ENCODE measurements at regions not wholly inside any gene's neighbourhood (a gene's known extent, or its start where the extent isn't known, plus 50 kb on each side); places are given as distances from the start of the nearest gene placed in this dataset.

- no peak for DNase-seq (ENCODE audit: low spot score)
- TF ChIP-seq, protein P1, sequence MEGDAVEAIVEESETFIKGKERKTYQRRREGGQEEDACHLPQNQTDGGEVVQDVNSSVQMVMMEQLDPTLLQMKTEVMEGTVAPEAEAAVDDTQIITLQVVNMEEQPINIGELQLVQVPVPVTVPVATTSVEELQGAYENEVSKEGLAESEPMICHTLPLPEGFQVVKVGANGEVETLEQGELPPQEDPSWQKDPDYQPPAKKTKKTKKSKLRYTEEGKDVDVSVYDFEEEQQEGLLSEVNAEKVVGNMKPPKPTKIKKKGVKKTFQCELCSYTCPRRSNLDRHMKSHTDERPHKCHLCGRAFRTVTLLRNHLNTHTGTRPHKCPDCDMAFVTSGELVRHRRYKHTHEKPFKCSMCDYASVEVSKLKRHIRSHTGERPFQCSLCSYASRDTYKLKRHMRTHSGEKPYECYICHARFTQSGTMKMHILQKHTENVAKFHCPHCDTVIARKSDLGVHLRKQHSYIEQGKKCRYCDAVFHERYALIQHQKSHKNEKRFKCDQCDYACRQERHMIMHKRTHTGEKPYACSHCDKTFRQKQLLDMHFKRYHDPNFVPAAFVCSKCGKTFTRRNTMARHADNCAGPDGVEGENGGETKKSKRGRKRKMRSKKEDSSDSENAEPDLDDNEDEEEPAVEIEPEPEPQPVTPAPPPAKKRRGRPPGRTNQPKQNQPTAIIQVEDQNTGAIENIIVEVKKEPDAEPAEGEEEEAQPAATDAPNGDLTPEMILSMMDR (IDR thresholded peaks at IDR 0.05; ENCODE audit: unreplicated experiment), result no peak
- H3K4me3 Mint-ChIP-seq (ENCODE audit: unreplicated experiment), result no peak overlapping the region
- peaks cover 4% of the 10 kb centered on the region for H3K9me3 Mint-ChIP-seq (ENCODE audit: unreplicated experiment)
- H3K27ac Mint-ChIP-seq (ENCODE audit: unreplicated experiment), result no peak overlapping the region
- H3K36me3 Mint-ChIP-seq (ENCODE audit: low read depth, unreplicated experiment), result no peaks in the 10 kb centered on the region
- H3K27me3 Mint-ChIP-seq (ENCODE audit: unreplicated experiment), result peaks cover 1% of the 10 kb centered on the region
- H3K4me1 Mint-ChIP-seq (ENCODE audit: unreplicated experiment), result no peaks in the 10 kb centered on the region
Measured at GRCh38 chr21:23026878-23027277, 2028.7 kb downstream of the NCAM2 start.

GRCh38 chr21:23039846-23040245, 2041.6 kb downstream of the NCAM2 start:
- H3K27ac Mint-ChIP-seq (ENCODE audit: unreplicated experiment), result no peak overlapping the region
- H3K4me1 Mint-ChIP-seq (ENCODE audit: unreplicated experiment), result no peaks in the 10 kb centered on the region
- no peak for DNase-seq (ENCODE audit: low spot score)
- H3K9me3 Mint-ChIP-seq (ENCODE audit: unreplicated experiment), result no peaks in the 10 kb centered on the region
- H3K4me3 Mint-ChIP-seq (ENCODE audit: unreplicated experiment), result no peak overlapping the region
- no peaks in the 10 kb centered on the region for H3K27me3 Mint-ChIP-seq (ENCODE audit: unreplicated experiment)
- H3K36me3 Mint-ChIP-seq (ENCODE audit: low read depth, unreplicated experiment), result no peaks in the 10 kb centered on the region
- TF ChIP-seq, protein P1 (IDR thresholded peaks at IDR 0.05; ENCODE audit: unreplicated experiment), result no peak

DNA sequence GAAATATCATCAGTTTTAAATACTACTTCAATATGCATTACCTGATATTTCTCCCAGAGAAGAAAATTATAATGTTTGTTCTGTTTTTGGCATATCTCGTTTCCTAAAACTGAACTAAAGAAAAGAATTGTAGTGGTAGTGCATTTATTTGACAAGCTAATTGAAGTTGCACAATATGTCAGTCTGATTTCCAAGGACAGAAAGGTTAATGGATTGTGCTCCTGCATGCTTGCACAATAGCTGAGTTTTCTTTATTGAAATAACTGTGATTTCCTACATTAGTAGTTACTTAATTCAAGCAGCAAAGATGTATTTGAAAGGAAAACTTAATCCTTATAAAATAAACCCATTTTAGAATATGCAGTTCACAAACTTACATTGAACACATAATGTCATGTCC, 2047.7 kb downstream of the NCAM2 start:
- no peaks in the 10 kb centered on the region for H3K4me1 Mint-ChIP-seq (ENCODE audit: unreplicated experiment)
- H3K27me3 Mint-ChIP-seq (ENCODE audit: unreplicated experiment), result peaks cover 2% of the 10 kb centered on the region
- DNase-seq (ENCODE audit: low spot score), result no peak
- no peak overlapping the region for H3K27ac Mint-ChIP-seq (ENCODE audit: unreplicated experiment)
- no peak overlapping the region for H3K4me3 Mint-ChIP-seq (ENCODE audit: unreplicated experiment)
- peaks cover 5% of the 10 kb centered on the region for H3K9me3 Mint-ChIP-seq (ENCODE audit: unreplicated experiment)
- TF ChIP-seq, protein P1 (IDR thresholded peaks at IDR 0.05; ENCODE audit: unreplicated experiment), result no peak
- H3K36me3 Mint-ChIP-seq (ENCODE audit: low read depth, unreplicated experiment), result no peaks in the 10 kb centered on the region

GRCh38 chr21:23067672-23068071, 2069.5 kb downstream of the NCAM2 start:
- Mint-ChIP-seq H3K4me1 (ENCODE audit: unreplicated experiment) (no peaks in the 10 kb centered on the region), H3K27me3 (ENCODE audit: unreplicated experiment) (no peaks in the 10 kb centered on the region), H3K9me3 (ENCODE audit: unreplicated experiment) (no peaks in the 10 kb centered on the region), H3K4me3 (ENCODE audit: unreplicated experiment) (no peak overlapping the region), H3K36me3 (ENCODE audit: low read depth, unreplicated experiment) (no peaks in the 10 kb centered on the region), H3K27ac (ENCODE audit: unreplicated experiment) (no peak overlapping the region)
- TF ChIP-seq, protein P1 (IDR thresholded peaks at IDR 0.05; ENCODE audit: unreplicated experiment), result no peak
- DNase-seq (ENCODE audit: low spot score), result no peak

GRCh38 chr21:23083242-23083641, 2085.0 kb downstream of the NCAM2 start:
- no peaks in the 10 kb centered on the region for H3K27me3 Mint-ChIP-seq (ENCODE audit: unreplicated experiment)
- H3K27ac Mint-ChIP-seq (ENCODE audit: unreplicated experiment), result no peak overlapping the region
- H3K4me3 Mint-ChIP-seq (ENCODE audit: unreplicated experiment), result no peak overlapping the region
- no peaks in the 10 kb centered on the region for H3K36me3 Mint-ChIP-seq (ENCODE audit: low read depth, unreplicated experiment)
- no peaks in the 10 kb centered on the region for H3K9me3 Mint-ChIP-seq (ENCODE audit: unreplicated experiment)
- no peaks in the 10 kb centered on the region for H3K4me1 Mint-ChIP-seq (ENCODE audit: unreplicated experiment)
- no peak for DNase-seq (ENCODE audit: low spot score)
- TF ChIP-seq, protein P1 (IDR thresholded peaks at IDR 0.05; ENCODE audit: unreplicated experiment), result no peak

All from endothelial cell (in vitro differentiated cells).